NCI-H748 (cell line): ENCODE measurements at regions not wholly inside any gene's neighbourhood (a gene's known extent, or its start where the extent isn't known, plus 50 kb on each side); places are given as distances from the start of the nearest gene placed in this dataset.

Source experiments
- DNase-seq: peaks from one replicate; lab custom pipeline; 2025; ENCODE audit not compliant: unreplicated experiment; lab: John Stamatoyannopoulos, UW

DNA sequence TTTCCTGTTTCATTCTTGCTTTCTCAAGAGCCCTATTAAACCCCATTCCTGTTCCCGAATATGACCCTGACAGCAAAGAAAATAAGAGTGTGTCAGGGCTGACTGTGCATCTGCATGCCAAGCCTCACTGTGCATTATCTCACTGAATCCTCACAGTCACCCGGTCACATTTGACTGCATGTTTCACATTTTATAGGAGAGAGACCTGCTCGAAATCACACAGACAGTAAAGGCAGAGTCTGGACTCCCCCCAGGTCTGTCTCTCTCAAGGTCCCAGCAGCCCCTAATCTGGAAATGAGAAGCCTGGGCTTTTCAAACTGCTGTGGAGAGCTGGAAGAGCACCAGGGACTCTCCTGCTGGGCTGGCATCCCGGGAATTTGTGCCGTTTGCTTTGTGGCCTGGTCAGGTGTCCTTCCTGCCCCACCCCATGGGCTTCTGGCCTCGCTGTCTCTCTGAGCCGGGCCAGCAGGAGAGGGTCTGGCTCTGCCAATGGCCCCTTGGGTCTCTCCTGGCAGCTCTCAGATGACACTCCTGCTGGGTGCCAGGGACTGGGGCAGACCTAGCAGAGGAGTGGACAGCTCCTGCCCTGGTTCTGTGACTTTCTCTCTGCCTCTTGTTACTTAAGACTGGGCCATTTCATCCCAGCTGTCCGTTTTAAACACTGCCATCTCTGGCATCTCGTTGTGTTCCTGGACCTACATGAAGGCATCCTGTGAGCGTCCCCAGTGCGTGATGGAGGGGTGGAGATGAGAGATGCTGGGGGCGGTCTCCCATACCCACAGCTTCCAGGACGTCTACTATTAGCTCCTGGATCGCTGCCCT is 173.6 kb downstream of the ARHGAP12 start:
- no peak for DNase-seq

- DNase-seq: no peak
Observed at GRCh38 chr10:31753681-31754080, 174.9 kb downstream of the ARHGAP12 start.

- DNase-seq: no peak
Observed at GRCh38 chr10:31752170-31752569, 176.5 kb downstream of the ARHGAP12 start.

DNA sequence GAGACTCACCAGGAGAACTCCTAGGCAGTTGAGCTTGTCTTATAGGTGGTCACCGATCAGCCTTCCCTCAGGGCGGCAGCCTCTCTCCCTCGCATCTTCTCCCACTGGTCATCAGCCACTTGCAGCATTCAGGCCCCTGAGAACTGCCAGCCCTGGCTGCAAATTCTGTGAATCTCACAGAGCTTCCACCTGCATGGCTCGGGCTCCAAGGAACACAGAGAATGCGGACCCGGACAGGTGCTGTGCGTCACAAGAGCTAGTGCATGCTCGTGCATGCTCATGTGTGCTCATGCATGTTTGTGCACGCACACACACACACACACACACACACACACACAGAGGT is 176.9 kb downstream of the ARHGAP12 start:
- DNase-seq: no peak

DNA sequence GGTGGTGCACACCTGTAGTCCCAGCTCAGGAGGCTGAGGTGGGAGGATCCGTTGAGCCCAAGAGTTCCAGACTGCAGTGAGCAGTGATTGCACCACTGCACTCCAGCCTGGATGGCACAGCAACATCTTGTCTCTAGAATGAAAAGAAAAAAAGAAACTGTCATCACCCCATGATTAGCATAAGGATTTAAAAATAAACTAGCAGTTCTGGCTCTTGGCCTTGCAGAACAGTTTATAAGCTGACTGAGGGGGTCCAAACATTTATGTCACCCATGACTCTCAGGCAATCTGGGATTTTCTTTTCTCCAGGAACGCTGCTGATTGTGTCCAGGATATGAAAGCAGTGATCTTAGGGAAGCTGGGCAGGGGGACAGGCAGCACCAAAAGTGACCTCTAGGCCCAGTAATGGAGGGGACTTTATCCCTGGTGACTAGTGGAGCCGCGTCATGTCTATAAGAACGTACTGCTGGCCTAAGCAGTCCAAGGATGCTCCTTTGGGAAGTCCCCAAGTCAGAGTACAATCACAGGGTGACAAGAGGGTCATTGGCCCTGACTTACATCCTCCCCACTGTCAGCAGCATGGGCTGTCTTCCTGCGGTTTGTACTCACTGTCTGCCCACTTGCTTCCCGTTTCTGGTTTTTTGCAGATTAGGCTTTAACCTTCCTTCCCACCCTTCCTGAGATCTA is 177.4 kb downstream of the ARHGAP12 start:
- no peak for DNase-seq

DNA sequence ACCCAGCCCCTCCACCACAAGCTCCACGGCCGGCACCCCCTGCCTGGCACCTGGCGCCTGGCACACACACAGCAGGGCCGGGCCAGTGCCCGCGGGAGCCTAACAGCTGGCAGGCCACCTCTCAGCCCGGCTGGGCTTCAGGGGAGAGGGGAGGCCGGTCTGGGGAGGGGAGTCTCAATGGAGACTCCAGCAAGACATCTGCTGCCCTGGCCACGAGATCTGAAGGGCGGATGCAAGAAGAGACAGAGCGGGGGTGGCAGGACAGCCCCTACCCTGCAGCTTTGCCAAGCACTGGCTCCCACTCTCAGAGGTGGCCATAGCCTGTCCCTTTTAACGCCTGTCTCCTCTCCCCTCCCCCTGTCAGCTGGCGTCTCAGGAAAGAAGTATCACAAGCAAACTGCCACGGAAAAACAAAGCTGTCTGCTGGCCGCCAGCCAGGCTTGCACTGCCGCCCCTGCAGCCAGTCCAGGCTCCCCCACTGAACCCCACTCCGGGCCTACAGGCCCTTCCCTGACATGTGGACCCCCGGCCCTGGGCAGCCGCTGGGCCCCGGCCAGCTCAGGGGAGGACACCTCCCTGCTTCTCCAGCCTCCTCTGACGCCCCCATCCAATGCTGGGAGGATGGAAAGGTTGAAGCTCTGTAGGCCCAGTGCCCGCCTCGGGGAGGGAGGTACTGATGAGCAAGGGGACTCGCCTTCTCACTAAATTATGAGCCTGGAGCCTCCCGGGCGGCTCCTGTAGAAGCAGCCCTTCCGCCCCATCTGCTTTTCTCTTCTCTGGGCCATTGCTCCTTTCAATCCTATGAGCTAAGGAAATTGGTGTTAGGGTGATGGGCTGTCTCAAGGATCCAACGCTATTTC is 178.4 kb downstream of the ARHGAP12 start:
- DNase-seq: peak; percentile 50

DNA sequence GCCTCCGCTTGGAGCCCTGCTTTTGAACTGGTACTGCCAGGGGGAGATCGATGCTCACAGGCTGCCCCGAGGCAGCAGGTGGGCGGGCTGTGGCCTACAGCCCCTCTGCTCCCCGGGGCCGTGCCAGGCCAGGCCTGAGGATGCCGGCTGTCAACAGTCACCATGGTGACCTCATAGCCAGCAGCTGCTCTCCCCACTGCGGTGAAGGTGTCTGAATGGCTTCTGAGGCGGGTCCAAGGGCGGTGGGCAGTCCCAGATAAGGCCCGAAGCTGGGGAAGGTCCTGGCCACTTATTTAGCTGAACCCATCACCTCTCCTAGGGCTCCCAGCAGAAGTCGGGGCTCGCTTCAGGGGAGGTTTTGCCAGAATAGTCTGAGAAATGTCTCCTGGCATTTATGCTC is 179.3 kb downstream of the ARHGAP12 start:
- DNase-seq: peak; percentile 62

DNA sequence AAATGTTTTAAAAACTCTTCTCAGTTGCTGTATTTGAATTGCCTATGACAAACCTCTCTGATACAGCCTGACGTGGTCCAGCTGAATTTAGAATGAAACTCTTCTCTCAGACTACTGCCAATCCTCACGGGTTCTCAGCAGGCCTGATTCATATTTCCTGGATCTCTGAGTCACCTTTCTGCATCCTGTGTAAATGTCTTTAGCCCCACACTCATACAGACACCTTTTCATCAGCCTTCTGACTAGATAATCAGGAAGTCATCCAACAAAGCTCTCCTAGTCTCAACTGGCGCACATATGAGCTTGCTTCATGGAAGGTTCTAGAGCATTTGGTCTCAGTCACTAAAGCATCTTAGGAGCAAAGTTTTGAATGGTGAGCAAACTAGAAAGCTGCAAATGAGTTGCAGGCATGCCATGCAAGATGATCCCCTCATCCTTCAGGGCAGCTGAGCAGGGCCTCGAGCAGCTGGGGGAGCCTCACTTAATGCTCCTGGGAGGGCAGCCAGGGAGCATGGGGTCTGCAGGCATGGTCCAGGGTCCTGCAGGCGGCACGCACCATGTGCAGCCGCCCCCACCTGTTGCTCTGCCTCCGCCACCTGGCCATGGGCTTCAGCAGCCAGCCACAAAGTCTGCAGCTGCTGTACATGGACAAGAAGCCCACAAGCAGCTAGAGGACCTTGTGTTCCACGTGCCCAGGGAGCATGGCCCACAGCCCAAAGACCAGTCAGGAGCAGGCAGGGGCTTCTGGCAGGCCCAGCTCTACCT is 182.8 kb downstream of the ARHGAP12 start:
- no peak for DNase-seq

- no peak for DNase-seq
Observed at GRCh38 chr10:31744025-31744424, 184.6 kb downstream of the ARHGAP12 start.

DNA sequence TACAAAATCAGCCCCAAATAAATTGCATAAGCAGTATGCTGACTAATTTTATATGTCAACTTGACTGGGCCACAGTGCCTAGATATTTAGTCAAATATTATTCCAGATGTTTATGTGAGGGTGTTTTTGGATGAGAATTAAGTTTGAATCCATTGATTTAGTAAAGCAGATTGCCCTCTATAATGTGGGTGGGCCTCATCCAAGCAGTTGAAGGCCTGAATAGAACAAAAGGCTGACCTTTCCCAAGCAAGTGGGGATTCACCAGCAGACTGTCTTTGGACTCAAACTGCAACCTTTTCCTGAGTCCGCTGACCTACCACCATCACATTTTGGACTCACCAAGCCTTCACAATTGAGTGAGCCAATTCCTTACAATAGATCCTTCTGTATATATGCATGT is 186.4 kb downstream of the ARHGAP12 start:
- no peak for DNase-seq

- DNase-seq: no peak
Observed at GRCh38 chr10:31741473-31741872, 187.2 kb downstream of the ARHGAP12 start.

- DNase-seq: no peak
Observed at GRCh38 chr10:31739711-31740110, 188.9 kb downstream of the ARHGAP12 start.

GRCh38 chr10:31739146-31739545 is 189.5 kb downstream of the ARHGAP12 start:
- DNase-seq: no peak

DNA sequence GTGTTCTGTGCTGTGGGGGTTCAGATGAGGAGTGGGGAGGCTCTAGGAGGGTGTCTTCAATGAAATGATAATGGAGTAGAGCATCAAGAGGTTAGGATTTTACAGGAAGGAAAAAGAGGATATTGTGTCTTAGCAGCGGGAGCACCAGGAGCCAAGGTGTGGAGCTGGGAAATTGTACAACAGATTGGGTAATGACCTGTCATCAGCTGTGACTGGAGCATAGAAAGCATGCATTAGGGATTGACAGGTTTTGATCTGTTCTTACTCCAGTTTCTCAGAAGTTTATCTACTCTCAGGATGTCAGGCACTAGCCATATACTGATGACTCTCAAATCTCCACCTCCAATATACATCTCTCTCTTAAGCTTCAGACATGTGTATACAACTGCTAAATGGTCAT is 196.9 kb downstream of the ARHGAP12 start:
- DNase-seq: no peak

- no peak for DNase-seq
Observed at GRCh38 chr10:31730776-31731175, 197.9 kb downstream of the ARHGAP12 start.

DNA sequence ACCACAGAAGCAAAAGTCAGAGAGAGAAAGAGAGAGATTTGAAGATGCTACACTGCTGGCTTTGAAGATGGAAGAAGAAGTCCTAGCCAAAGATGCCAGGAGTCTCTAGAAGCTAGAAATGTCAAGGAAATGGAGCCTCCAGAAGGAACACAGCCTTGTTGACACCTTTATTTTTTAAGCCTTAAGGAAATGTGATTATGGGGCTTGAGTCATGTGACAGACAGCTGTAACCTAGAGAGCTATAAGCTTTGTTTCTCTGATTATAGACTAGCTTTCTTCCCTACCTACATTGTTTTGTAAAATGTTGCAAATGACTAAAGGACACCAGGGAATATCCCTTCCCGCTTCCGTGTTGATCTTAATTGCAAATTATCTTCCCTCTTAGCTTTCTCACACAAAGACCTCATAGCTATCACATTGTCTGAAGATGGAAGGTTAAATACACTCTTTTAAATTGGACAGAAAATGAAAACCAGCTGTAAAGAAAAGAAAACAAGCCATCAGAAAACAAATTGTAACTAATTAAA is 199.9 kb downstream of the ARHGAP12 start:
- peak; percentile 63 for DNase-seq

GRCh38 chr10:31725436-31725835 is 203.2 kb downstream of the ARHGAP12 start:
- no peak for DNase-seq

DNA sequence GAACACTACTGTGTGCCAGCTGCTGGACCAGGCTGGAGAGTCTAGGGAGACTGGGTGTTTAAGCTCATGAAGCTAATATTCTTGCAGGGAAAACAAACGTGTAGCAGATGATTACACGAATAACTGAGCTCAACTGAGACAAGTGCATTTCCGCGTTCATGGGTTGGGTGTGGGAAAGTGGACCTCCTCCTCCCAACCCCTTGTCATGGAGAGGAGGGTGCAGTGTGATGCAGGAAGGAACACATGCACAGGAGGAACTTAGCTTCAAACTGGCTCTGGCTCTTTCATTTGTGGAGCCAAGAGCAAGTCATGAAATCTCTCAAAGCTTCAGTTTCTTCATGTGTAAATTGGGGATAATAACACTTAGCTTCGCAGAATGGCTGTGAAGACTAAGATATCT is 204.3 kb downstream of the ARHGAP12 start:
- DNase-seq: no peak

- no peak for DNase-seq
Observed at GRCh38 chr10:31723106-31723750, 205.4 kb downstream of the ARHGAP12 start.

GRCh38 chr10:31721096-31721495 is 207.5 kb downstream of the ARHGAP12 start:
- DNase-seq: no peak
